SHP77 treated with DMSO at 0.1 percent for 48 hours (cell line): ENCODE measurements at regions not wholly inside any gene's neighbourhood (a gene's known extent, or its start where the extent isn't known, plus 50 kb on each side); places are given as distances from the start of the nearest gene placed in this dataset.

ENCODE experiments used
- DNase-seq: peaks from one replicate; lab custom pipeline; 2025; lab: John Stamatoyannopoulos, UW

DNA sequence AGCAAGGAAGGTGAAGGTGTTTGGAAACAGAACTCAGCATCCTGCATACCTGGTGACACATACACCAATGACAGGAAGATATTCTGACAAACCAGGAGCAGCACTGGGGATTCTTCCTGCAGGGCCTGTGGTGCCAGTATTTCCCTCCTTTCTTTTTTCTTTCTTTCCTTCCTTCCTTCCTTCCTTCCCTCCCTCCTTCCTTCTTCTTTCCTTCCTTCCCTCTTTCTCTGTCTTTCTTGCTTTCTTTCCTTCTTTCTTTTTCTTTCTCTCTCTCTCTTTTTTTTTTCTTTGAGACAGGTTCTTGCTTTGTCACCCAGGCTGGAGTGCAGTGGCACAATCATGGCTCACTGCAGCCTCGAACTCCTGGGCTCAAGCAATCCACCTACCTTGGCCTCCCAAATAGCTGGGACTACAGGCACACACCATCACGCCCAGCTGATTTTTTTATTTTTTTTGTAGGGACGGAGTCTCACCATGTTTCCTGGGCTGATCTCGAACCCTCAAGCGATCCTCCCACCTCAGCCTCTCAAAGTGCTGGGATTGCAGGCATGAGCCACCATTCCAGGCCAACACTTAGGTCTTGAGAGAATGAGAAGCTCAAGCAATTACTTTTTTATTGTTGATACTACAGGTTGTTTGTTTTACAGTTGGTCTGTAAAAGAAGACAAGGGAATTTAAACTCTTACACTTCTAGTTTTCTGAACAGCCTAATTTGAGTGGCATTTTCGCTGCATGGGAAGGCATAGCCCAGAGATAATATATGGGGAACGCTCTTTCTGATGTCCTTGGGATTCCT is 54.7 kb upstream of the GATA6 start:
- no peak for DNase-seq

DNA sequence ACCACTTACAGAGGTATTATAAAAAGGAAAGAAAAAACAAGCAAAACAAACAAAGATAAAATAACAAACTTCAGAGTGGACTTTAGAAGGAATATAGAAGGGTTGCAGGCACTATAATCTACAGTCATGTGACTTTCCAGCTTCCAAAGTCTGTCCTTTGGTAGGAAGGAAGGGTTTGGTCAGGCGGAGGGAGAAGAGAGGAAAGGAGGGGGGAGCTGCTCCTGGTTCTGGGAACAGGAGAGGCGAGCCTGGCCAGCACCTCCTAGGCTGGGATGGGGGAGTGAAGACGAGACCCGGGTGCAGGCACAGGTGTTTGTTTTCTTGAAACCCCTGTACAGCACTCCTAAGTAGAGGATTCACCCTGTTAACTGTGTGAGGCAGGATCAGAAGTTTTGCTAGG is 53.8 kb upstream of the GATA6 start:
- DNase-seq = no peak
